OCI-LY7 (cell line): ENCODE measurements at regions not wholly inside any gene's neighbourhood (a gene's known extent, or its start where the extent isn't known, plus 50 kb on each side); places are given as distances from the start of the nearest gene placed in this dataset.

Experiments
- CTCF ChIP-seq: fragments of 200-600 bp; sonication (generic); conservative IDR thresholded peaks from 2 replicates; pipeline ENCODE4 v1.5.1; 2014; ENCODE audit warnings: mild to moderate bottlenecking, antibody characterized with exemption, low read length, moderate library complexity, mixed read lengths
- EZH2phosphoT487 ChIP-seq: fragments of 200-600 bp; sonication (generic); IDR thresholded peaks from 2 replicates; pipeline ENCODE4 v1.6.1; 2018; ENCODE audit warnings: low read depth, borderline replicate concordance, mild to moderate bottlenecking, mixed run types, antibody characterized with exemption, low read length, moderate library complexity, mixed read lengths

GRCh38 chr14:29351996-29352705 lies 575.5 kb downstream of the PRKD1 start:
- TF ChIP-seq CTCF (no peak), EZH2phosphoT487 (no peak)
